ENCODE measurements at regions not wholly inside any gene's neighbourhood (a gene's known extent, or its start where the extent isn't known, plus 50 kb on each side); places are given as distances from the start of the nearest gene placed in this dataset.

- ATAC-seq (ENCODE audit: low read depth) (no peak), DNase-seq (ENCODE audit: low spot score) (no peak)
- TF ChIP-seq, protein P1, sequence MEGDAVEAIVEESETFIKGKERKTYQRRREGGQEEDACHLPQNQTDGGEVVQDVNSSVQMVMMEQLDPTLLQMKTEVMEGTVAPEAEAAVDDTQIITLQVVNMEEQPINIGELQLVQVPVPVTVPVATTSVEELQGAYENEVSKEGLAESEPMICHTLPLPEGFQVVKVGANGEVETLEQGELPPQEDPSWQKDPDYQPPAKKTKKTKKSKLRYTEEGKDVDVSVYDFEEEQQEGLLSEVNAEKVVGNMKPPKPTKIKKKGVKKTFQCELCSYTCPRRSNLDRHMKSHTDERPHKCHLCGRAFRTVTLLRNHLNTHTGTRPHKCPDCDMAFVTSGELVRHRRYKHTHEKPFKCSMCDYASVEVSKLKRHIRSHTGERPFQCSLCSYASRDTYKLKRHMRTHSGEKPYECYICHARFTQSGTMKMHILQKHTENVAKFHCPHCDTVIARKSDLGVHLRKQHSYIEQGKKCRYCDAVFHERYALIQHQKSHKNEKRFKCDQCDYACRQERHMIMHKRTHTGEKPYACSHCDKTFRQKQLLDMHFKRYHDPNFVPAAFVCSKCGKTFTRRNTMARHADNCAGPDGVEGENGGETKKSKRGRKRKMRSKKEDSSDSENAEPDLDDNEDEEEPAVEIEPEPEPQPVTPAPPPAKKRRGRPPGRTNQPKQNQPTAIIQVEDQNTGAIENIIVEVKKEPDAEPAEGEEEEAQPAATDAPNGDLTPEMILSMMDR (IDR thresholded peaks at IDR 0.05; ENCODE audit: poor library complexity, severe bottlenecking): no peak
- Histone ChIP-seq H3K4me3 (ENCODE audit: severe bottlenecking) (no peak overlapping the region), H3K36me3 (ENCODE audit: low read depth) (no peaks in the 10 kb centered on the region), H3K4me1 (ENCODE audit: insufficient read depth, poor library complexity, severe bottlenecking) (peaks cover 6% of the 10 kb centered on the region), H3K27me3 (ENCODE audit: insufficient read depth, poor library complexity, severe bottlenecking) (no peaks in the 10 kb centered on the region), H3K27ac (ENCODE audit: poor library complexity, severe bottlenecking) (no peak overlapping the region), H3K9me3 (ENCODE audit: severe bottlenecking) (no peaks in the 10 kb centered on the region)
Observed at GRCh38 chr9:107223381-107223780, 59.7 kb upstream of the RAD23B start.

- Histone ChIP-seq H3K4me3 (ENCODE audit: severe bottlenecking) (no peak overlapping the region), H3K4me1 (ENCODE audit: insufficient read depth, poor library complexity, severe bottlenecking) (peaks cover 6% of the 10 kb centered on the region), H3K36me3 (ENCODE audit: low read depth) (no peaks in the 10 kb centered on the region), H3K27ac (ENCODE audit: poor library complexity, severe bottlenecking) (no peak overlapping the region), H3K9me3 (ENCODE audit: severe bottlenecking) (no peaks in the 10 kb centered on the region), H3K27me3 (ENCODE audit: insufficient read depth, poor library complexity, severe bottlenecking) (no peaks in the 10 kb centered on the region)
- DNase-seq (ENCODE audit: low spot score): no peak
- TF ChIP-seq, protein P1 (IDR thresholded peaks at IDR 0.05; ENCODE audit: poor library complexity, severe bottlenecking): no peak
- no peak for ATAC-seq (ENCODE audit: low read depth)
Observed at GRCh38 chr9:107224252-107224651, 58.8 kb upstream of the RAD23B start.

DNA sequence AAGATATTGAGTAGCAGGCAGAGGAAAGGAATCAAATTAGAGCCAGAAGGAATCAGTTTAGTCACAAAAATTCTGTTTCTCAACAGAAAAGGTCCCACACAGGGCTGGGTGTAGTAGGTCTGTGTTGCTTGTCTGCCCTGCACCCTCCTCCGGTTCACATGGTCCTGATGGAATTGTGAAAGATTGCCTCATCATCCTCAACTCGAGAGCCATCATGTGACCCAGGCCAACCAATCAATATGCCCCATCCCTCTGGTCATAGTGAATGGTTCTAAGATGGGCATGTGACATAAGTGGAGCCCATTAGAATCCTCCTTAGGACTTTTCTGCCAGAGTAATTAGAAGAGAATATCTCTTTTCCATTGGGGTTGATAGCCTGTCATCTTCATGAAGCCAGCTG lies 56.7 kb upstream of the RAD23B start:
- H3K4me1 ChIP-seq (ENCODE audit: insufficient read depth, poor library complexity, severe bottlenecking): peaks cover 6% of the 10 kb centered on the region
- H3K27ac ChIP-seq (ENCODE audit: poor library complexity, severe bottlenecking): no peak overlapping the region
- TF ChIP-seq, protein P1 (IDR thresholded peaks at IDR 0.05; ENCODE audit: poor library complexity, severe bottlenecking): no peak

GRCh38 chr9:107227774-107228173 lies 55.3 kb upstream of the RAD23B start:
- Histone ChIP-seq H3K4me1 (ENCODE audit: insufficient read depth, poor library complexity, severe bottlenecking) (peaks cover 6% of the 10 kb centered on the region), H3K27ac (ENCODE audit: poor library complexity, severe bottlenecking) (no peak overlapping the region), H3K36me3 (ENCODE audit: low read depth) (no peaks in the 10 kb centered on the region), H3K4me3 (ENCODE audit: severe bottlenecking) (no peak overlapping the region), H3K9me3 (ENCODE audit: severe bottlenecking) (no peaks in the 10 kb centered on the region), H3K27me3 (ENCODE audit: insufficient read depth, poor library complexity, severe bottlenecking) (no peaks in the 10 kb centered on the region)
- TF ChIP-seq, protein P1 (IDR thresholded peaks at IDR 0.05; ENCODE audit: poor library complexity, severe bottlenecking): no peak
- ATAC-seq (ENCODE audit: low read depth) (no peak), DNase-seq (ENCODE audit: low spot score) (no peak)

More for the DNA sequence above, 56.7 kb upstream of the RAD23B start:
- no peak for DNase-seq (ENCODE audit: low spot score)
- H3K9me3 ChIP-seq (ENCODE audit: severe bottlenecking): no peaks in the 10 kb centered on the region
- H3K36me3 ChIP-seq (ENCODE audit: low read depth): no peaks in the 10 kb centered on the region
- H3K4me3 ChIP-seq (ENCODE audit: severe bottlenecking): no peak overlapping the region
- H3K27me3 ChIP-seq (ENCODE audit: insufficient read depth, poor library complexity, severe bottlenecking): no peaks in the 10 kb centered on the region
- no peak for ATAC-seq (ENCODE audit: low read depth)

GRCh38 chr9:107228496-107229039 lies 54.5 kb upstream of the RAD23B start:
- Histone ChIP-seq H3K27ac (ENCODE audit: poor library complexity, severe bottlenecking) (no peak overlapping the region), H3K9me3 (ENCODE audit: severe bottlenecking) (no peaks in the 10 kb centered on the region), H3K36me3 (ENCODE audit: low read depth) (no peaks in the 10 kb centered on the region), H3K4me1 (ENCODE audit: insufficient read depth, poor library complexity, severe bottlenecking) (peaks cover 6% of the 10 kb centered on the region), H3K27me3 (ENCODE audit: insufficient read depth, poor library complexity, severe bottlenecking) (no peaks in the 10 kb centered on the region), H3K4me3 (ENCODE audit: severe bottlenecking) (no peak overlapping the region)
- DNase-seq (ENCODE audit: low spot score) (no peak), ATAC-seq (ENCODE audit: low read depth) (no peak)
- TF ChIP-seq, protein P1 (IDR thresholded peaks at IDR 0.05; ENCODE audit: poor library complexity, severe bottlenecking): no peak
